Heart right ventricle (tissue), 16 donors: ENCODE measurements at regions not wholly inside any gene's neighbourhood (a gene's known extent, or its start where the extent isn't known, plus 50 kb on each side); places are given as distances from the start of the nearest gene placed in this dataset.

Experiments
- ATAC-seq, 8 donors: fragments of 200-7000 bp; cut with Tn5 transposase; one replicate each; pipeline ENCODE4 v1.9.1; 2020; ENCODE audit warnings: mild to moderate bottlenecking in 8 of 8, moderate library complexity in 8 of 8, moderate number of reproducible peaks in 1 of 8
- DNase-seq, 2 donors: peaks; one replicate each; pipeline ENCODE4 v3.0.0-alpha.2; 2020
- H3K27ac ChIP-seq, 10 donors: fragments of 200-600 bp; sonication (generic) in 2 of 10; one replicate each; pipeline versions ENCODE4 v1.5.0 to v1.8.0; 2020 to 2022; ENCODE audit warnings: mild to moderate bottlenecking in 3 of 10
- H3K27me3 ChIP-seq, 7 donors: fragments of 200-600 bp; one replicate each; pipeline ENCODE4 v1.8.0; 2021 to 2022; ENCODE audit warnings: mild to moderate bottlenecking in 2 of 7
- H3K36me3 ChIP-seq, 9 donors: fragments of 200-600 bp; sonication (generic) in 1 of 9; one replicate each; pipeline versions ENCODE4 v1.5.0 to v1.8.0; 2020 to 2022; ENCODE audit warnings: mild to moderate bottlenecking in 2 of 9
- H3K4me1 ChIP-seq, 9 donors: fragments of 200-600 bp; sonication (generic) in 1 of 9; one replicate each; pipeline versions ENCODE4 v1.5.0 to v1.8.0; 2020 to 2022; ENCODE audit warnings: mild to moderate bottlenecking in 4 of 9
- H3K4me3 ChIP-seq, 10 donors: fragments of 200-600 bp; sonication (generic) in 2 of 10; one replicate each; pipeline versions ENCODE4 v1.5.0 to v1.8.0; 2020 to 2022; ENCODE audit warnings: mild to moderate bottlenecking in 7 of 10, moderate library complexity in 2 of 10
- H3K9me3 ChIP-seq, 11 donors: fragments of 200-600 bp in 10 of 11; sonication (generic) in 2 of 11; one replicate each; pipeline versions ENCODE4 v1.5.0 to v1.8.0; 2013 to 2022; ENCODE audit warnings: mild to moderate bottlenecking in 2 of 11, control low read depth in 1 of 11, moderate library complexity in 1 of 11
- WGBS, 2 donors: extraction: QIAGEN DNeasy Blood & Tissue Kit; methylation state at CpG; one replicate each; pipeline ENCODE4 v1.1.7; 2013; ENCODE audit warnings: inconsistent platforms in 1 of 2; 5-methylcytosine and 5-hydroxymethylcytosine counted together
- intact Hi-C, 10 donors: fragments of 100-400 bp; cut with DNase I; formaldehyde crosslinking; loops; one replicate each; pipeline versions ENCODE4 v1.11.1 to v1.14.2; 2022
- TF ChIP-seq, protein P1 (sequence below), 9 donors: fragments of 200-600 bp; sonication (generic) in 2 of 9; IDR thresholded peaks; one replicate each; pipeline versions ENCODE4 v1.5.0 to v1.8.0; 2021 to 2022; ENCODE audit warnings: antibody characterized with exemption in 9 of 9, mild to moderate bottlenecking in 5 of 9, moderate library complexity in 1 of 9
- donor health status: Arrhythmogenic right ventricular cardiomyopathy.
- donor health status: ischemic (EF 13 %, LVEDD 7.1; RV severe dilation, severe dysfunction).
- donor health status: healthy with polysubstance abuse.
- donor health status: DM: no; HTN: yes; CAD: no.
- donor health status: DM: no; HTN: no; CAD: no.
- donor health status: ischemic (EF 25% LVEDD 6.9; RV normal size, moderate dysfunction).
- donor health status: ischemic (EF 25% LVEDD 5.7; RV mildly dilated, moderate dysfunction).
- donor health status: healthy.
- donor health status: DM: yes; HTN: yes; CAD: no.
- donor health status: Ischemic cardiomyopathy.
- donor health status: ischemic (EF 35%, LVEDD 5.7; RV mildly dilated, moderate dysfunction).
- donor health status: nonischemic (EF 11% LVEDD 7.7; RV severe dilation, severe dysfunction).
- donor health status: DM: yes; HTN: yes; CAD: no.
- donor health status: PGD.
- donor health status: ischemic (EF 29% LVEDD 5.4; RV normal size, mild dysfunction).
- donor health status: nonischemic (EF 23%, LVEDD 6.1; RV moderate dilation, normal function).

DNA sequence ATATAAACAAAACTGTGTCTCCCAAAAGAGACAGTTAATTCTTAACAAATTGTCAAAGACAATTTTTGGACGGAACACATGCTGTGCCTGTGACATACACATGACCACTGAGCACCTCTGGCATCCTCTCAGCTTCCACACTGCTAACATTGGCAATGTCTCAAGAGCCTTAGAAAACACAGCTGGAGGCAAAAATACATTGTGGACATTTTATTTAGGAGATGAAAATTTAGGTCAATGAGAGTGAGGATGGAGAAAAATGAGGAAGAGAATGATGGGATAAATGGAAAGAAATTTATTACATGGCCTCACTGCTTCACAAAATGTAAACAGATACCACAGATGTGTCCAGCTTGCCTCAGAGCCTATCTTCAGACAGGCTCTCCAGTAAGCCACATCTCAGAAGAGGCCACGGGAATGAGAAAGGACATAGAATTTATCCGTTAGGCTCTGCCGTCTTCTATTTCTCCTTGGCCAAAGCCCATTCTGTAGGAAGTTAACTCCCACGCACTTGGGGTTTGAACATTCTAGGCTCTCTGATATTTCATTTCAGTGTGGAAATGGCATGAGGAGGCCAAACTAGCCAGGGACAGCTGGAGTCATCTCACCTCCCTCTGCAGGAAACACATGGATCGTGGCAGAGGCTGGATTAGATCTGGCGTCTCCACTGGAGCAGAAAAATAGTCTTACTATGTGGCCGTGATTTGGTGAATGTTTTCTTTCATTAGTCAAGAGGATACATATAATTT lies 519.4 kb upstream of the DSEL start:
- intact Hi-C loops = loop anchor here in 1 of 10 donors (10.0 kb wide), 1 partner anchor 61 kb away; no protein-coding TSS in a partner anchor
- peaks cover 0 to 6% (median 0%) of the 10 kb centered on the region in 11 donors for H3K9me3 ChIP-seq
- no peak overlapping the region for H3K4me3 ChIP-seq
- H3K36me3 ChIP-seq = no peaks in the 10 kb centered on the region
- 56% methylated on average over 8 of the region's 8 CpGs for WGBS, 2 donors
- DNase-seq (no peak), ATAC-seq (peak in 6 of 8 donors; percentile 47 to 68 (median 58))
- no peak overlapping the region for H3K27ac ChIP-seq
- no peaks in the 10 kb centered on the region for H3K4me1 ChIP-seq
- TF ChIP-seq, protein P1, sequence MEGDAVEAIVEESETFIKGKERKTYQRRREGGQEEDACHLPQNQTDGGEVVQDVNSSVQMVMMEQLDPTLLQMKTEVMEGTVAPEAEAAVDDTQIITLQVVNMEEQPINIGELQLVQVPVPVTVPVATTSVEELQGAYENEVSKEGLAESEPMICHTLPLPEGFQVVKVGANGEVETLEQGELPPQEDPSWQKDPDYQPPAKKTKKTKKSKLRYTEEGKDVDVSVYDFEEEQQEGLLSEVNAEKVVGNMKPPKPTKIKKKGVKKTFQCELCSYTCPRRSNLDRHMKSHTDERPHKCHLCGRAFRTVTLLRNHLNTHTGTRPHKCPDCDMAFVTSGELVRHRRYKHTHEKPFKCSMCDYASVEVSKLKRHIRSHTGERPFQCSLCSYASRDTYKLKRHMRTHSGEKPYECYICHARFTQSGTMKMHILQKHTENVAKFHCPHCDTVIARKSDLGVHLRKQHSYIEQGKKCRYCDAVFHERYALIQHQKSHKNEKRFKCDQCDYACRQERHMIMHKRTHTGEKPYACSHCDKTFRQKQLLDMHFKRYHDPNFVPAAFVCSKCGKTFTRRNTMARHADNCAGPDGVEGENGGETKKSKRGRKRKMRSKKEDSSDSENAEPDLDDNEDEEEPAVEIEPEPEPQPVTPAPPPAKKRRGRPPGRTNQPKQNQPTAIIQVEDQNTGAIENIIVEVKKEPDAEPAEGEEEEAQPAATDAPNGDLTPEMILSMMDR (IDR thresholded peaks at IDR 0.05) = no peak
- no peaks in the 10 kb centered on the region for H3K27me3 ChIP-seq

DNA sequence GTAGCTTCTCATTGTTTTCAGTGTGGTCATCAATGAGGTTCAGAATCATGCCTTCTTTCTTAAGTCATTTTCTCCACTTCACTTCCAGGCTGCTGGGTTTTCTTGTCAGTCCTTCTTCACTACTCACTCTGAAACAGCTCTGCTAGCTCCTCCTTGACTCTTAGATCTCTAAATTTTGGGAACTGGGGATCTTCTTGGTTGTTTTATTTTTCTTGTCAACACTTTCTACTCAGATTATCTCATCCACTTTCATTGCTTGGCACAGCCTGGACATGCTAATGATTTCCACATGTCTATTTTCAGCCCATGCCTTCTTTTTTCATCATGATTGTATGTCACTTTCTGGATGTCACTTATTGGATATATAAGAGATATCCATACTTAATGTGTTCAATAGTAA lies 517.8 kb upstream of the DSEL start:
- no peak for DNase-seq
- no peaks in the 10 kb centered on the region for H3K4me1 ChIP-seq
- intact Hi-C loops = loop anchor here in 1 of 10 donors (10.0 kb wide), 1 partner anchor 59 kb away; no protein-coding TSS in a partner anchor
- TF ChIP-seq, protein P1 (IDR thresholded peaks at IDR 0.05) = no peak
- H3K4me3 ChIP-seq = no peak overlapping the region
- no peaks in the 10 kb centered on the region for H3K36me3 ChIP-seq
- no peaks in the 10 kb centered on the region for H3K9me3 ChIP-seq
- no peak overlapping the region for H3K27ac ChIP-seq
- peak in 2 of 8 donors; percentile 27 to 41 for ATAC-seq
- no peaks in the 10 kb centered on the region for H3K27me3 ChIP-seq

DNA sequence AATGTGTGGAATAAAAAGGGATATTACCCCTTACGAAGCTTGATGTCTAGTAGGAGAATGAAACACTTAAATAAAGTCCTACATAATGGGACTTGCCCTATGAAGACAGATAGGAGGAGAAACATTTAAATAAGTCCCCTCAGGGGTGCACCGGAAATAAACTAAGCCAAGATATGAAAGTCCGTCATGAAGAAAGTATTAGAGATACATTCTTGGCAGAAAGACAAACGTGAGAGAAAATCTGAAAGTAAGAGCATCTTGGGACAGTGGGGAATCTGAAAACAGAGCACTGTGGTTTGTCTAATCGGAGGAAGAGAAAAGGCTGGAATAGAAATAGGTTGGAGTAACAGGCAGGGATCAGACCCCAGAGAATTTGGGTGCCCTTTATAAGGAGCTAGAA lies 516.9 kb upstream of the DSEL start:
- Histone ChIP-seq H3K4me1 (no peaks in the 10 kb centered on the region), H3K9me3 (no peaks in the 10 kb centered on the region), H3K27me3 (no peaks in the 10 kb centered on the region), H3K4me3 (no peak overlapping the region), H3K36me3 (no peaks in the 10 kb centered on the region), H3K27ac (no peak overlapping the region)
- intact Hi-C loops = loop anchor here in 1 of 10 donors (10.0 kb wide), 1 partner anchor 59 kb away; no protein-coding TSS in a partner anchor
- no peak for ATAC-seq
- DNase-seq = no peak
- WGBS, 2 donors = 45 to 52% methylated on average over 5 of the region's 5 CpGs
- TF ChIP-seq, protein P1 (IDR thresholded peaks at IDR 0.05) = no peak

DNA sequence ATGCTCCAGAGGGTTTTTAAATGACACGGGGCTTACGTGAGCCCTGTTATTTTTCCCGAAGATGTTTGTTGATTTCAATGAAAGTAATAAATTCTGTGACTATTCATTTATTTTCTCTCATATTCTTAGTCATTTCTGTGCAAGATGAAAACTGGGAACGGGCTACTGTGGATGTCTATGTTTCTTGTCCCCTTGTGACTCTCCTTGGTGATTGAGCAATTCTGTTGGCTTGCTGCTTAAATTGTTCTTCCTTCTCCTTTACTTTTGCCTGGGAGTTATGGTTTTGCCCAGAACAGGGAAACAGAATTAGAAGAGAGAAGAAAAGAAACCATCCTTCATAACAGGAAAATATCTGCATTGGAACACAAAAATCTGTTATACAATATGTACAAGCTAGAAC lies 508.2 kb upstream of the DSEL start:
- Histone ChIP-seq H3K4me1 (no peaks in the 10 kb centered on the region), H3K27me3 (no peaks in the 10 kb centered on the region), H3K27ac (no peak overlapping the region), H3K9me3 (no peaks in the 10 kb centered on the region), H3K4me3 (no peak overlapping the region), H3K36me3 (no peaks in the 10 kb centered on the region)
- TF ChIP-seq, protein P1 (IDR thresholded peaks at IDR 0.05) = no peak
- DNase-seq (no peak), ATAC-seq (peak in 2 of 8 donors; percentile 48 to 80)
- 69 to 70% methylated on average over 4 of the region's 4 CpGs for WGBS, 2 donors
- intact Hi-C loops = no loop called here
